Spleen (tissue), 7 donors: ENCODE measurements at regions not wholly inside any gene's neighbourhood (a gene's known extent, or its start where the extent isn't known, plus 50 kb on each side); places are given as distances from the start of the nearest gene placed in this dataset.

Source experiments
- CTCF ChIP-seq, 11 experiments: fragments of 200-600 bp in 7 of 11; fragments of 450-650 bp in 4 of 11; sonication (generic) in 4 of 11; IDR thresholded peaks in 8 of 11; conservative IDR thresholded peaks in 3 of 11; 1 replicate in 7 of 11; 2 replicates in 4 of 11; pipeline versions ENCODE4 v1.4.0 to v1.8.0; 2016 to 2021; ENCODE audit warnings: antibody characterized with exemption in 11 of 11, inconsistent platforms in 4 of 11, mild to moderate bottlenecking in 1 of 11
- POLR2A ChIP-seq, 3 donors: fragments of 450-650 bp; IDR thresholded peaks; one replicate each; pipeline ENCODE4 v1.5.1; 2017; ENCODE audit warnings: antibody characterized with exemption in 3 of 3, mild to moderate bottlenecking in 1 of 3
- POLR2AphosphoS5 ChIP-seq, 3 donors: sonication (generic); formaldehyde crosslinking; IDR thresholded peaks; one replicate each; pipeline ENCODE4 v1.5.1; 2017; ENCODE audit warnings: antibody characterized with exemption in 3 of 3
- donor health status: DM: no; HTN: no; CAD: no; lungs with moderate emphysema.
- donor health status: DM: no; HTN: no; CAD: no.
- donor health status: DM: no; HTN: no; CAD: no.

GRCh38 chr3:197425485-197426120, 127.2 kb upstream of the DLG1 start:
- TF ChIP-seq CTCF (IDR thresholded peaks at IDR 0.05 in 8 of 11, conservative IDR thresholded peaks at IDR 0.05 in 3 of 11) (no peak), POLR2A (IDR thresholded peaks at IDR 0.05) (no peak), POLR2AphosphoS5 (IDR thresholded peaks at IDR 0.05) (no peak)
